Activated naive CD8-positive, alpha-beta T cell treated with anti-CD3 and anti-CD28 coated beads, Interleukin-2, amount 10 ng/mL, durations not matched to agents 7 days and 5 days (primary cell): ENCODE measurements at regions not wholly inside any gene's neighbourhood (a gene's known extent, or its start where the extent isn't known, plus 50 kb on each side); places are given as distances from the start of the nearest gene placed in this dataset.
"Not testable (repeated sequence)": the region's sequence is repeated elsewhere in the genome, so short reads cannot be mapped to it uniquely, and the experiment has no call there.

Source experiments
- ATAC-seq: fragments of 150-1000 bp; cut with Tn5 transposase; one replicate; pipeline ENCODE4 v1.10.0; 2021; ENCODE audit warnings: low read depth, moderate library complexity
- POLR2A ChIA-PET: fragments of 350-600 bp; sonication (Branson Sonifier 250); formaldehyde crosslinking; loops from one replicate; lab custom pipeline; 2021; ENCODE audit warnings: antibody characterized with exemption; lab: Charles Lee
- DNase-seq: peaks from one replicate; pipeline ENCODE4 v3.0.0; 2021
- H3K27ac Mint-ChIP-seq: one replicate; pipeline ENCODE4 v1.8.0; 2022; ENCODE audit warnings: mild to moderate bottlenecking, mixed read lengths
- H3K27me3 Mint-ChIP-seq: one replicate; pipeline ENCODE4 v1.8.0; 2022; ENCODE audit warnings: mild to moderate bottlenecking, moderate library complexity, mixed read lengths
- H3K36me3 Mint-ChIP-seq: one replicate; pipeline ENCODE4 v1.8.0; 2021; ENCODE audit warnings: mild to moderate bottlenecking, mixed read lengths
- H3K4me1 Mint-ChIP-seq: one replicate; pipeline ENCODE4 v1.8.0; 2021; ENCODE audit warnings: mixed read lengths
- H3K4me3 Mint-ChIP-seq: one replicate; pipeline ENCODE4 v1.8.0; 2022; ENCODE audit warnings: mild to moderate bottlenecking, moderate library complexity, mixed read lengths
- H3K9me3 Mint-ChIP-seq: one replicate; pipeline ENCODE4 v1.8.0; 2021; ENCODE audit warnings: mixed read lengths

DNA sequence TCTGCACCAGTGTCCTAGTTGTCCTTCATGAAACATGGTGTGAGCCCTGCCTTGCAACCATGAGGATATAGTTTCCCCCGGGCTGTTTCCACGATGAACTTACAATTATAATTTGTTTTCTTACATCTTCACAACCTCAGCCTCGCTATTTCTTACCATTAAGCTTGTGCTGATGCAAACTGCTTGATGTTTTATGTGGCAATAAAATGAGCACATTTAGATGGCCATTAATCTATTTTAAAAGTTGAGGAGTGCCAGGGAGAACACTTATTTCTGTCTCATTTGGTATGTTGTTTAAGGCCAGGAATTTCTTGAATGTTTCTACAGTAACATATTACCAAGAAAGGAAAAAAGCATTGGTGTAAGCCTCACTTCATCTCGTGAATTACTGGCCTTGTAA, 214.5 kb upstream of the SLC8A1 start:
- H3K27me3 Mint-ChIP-seq, result no peaks in the 10 kb centered on the region
- DNase-seq, result no peak
- POLR2A ChIA-PET, result no interaction called here
- no peak overlapping the region for H3K4me3 Mint-ChIP-seq
- no peaks in the 10 kb centered on the region for H3K36me3 Mint-ChIP-seq
- H3K27ac Mint-ChIP-seq, result no peak overlapping the region
- H3K4me1 Mint-ChIP-seq, result no peaks in the 10 kb centered on the region
- no peaks in the 10 kb centered on the region for H3K9me3 Mint-ChIP-seq
- ATAC-seq, result no peak

DNA sequence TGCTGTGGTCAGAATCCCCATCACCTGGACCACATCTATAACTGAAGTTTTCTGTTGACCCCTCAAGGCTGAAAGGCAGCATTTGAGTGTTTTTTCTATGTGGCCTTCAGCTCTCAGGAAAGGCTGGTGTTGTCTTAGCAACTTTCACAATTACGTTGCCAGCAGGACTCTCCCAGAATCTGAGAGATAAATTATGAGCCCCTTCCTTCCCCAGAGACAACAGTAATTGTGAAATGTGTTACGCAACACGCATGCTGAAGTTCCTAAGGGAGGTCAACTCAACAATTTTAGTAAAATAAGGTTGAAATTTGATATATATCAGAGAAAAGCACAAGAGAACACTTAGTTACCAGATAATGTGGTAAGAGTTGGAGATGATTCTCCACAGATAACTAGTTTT, 216.5 kb upstream of the SLC8A1 start:
- Mint-ChIP-seq H3K27me3 (no peaks in the 10 kb centered on the region), H3K36me3 (no peaks in the 10 kb centered on the region), H3K9me3 (peaks cover 2% of the 10 kb centered on the region), H3K27ac (no peak overlapping the region), H3K4me3 (no peak overlapping the region), H3K4me1 (no peaks in the 10 kb centered on the region)
- POLR2A ChIA-PET, result no interaction called here
- DNase-seq (no peak), ATAC-seq (no peak)

DNA sequence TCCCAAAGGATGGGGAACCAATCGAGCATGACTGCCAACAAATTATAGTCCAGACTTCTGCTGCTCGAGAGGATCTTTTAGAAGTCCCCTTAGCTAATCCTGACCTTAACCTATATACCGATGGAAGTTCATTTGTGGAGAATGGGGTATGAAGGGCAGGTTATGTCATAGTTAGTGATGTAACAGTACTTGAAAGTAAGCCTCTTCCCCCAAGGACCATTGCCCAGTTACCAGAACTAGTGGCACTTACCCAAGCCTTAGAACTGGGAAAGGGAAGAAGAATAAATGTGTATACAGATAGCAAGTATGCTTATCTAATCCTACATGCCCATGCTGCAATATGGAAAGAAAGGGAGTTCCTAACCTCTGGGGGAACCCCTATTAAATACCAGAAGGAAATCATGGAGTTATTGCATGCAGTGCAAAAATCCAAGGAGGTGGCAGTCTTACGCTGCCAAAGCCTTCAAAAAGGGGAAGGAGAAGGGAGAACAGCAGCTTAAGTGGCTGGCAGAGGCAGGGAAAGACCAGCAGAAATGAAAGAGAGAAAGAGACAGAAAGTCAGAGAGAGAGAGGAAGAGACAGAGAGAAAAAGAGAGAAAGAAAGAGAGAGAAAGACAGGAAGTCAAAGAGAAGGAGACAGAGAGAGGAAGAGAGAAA, 224.4 kb upstream of the SLC8A1 start:
- H3K4me1 Mint-ChIP-seq, POLR2A ChIA-PET, H3K27ac Mint-ChIP-seq, ATAC-seq, DNase-seq, H3K36me3 Mint-ChIP-seq, H3K4me3 Mint-ChIP-seq, H3K27me3 Mint-ChIP-seq, H3K9me3 Mint-ChIP-seq: not testable (repeated sequence)

DNA sequence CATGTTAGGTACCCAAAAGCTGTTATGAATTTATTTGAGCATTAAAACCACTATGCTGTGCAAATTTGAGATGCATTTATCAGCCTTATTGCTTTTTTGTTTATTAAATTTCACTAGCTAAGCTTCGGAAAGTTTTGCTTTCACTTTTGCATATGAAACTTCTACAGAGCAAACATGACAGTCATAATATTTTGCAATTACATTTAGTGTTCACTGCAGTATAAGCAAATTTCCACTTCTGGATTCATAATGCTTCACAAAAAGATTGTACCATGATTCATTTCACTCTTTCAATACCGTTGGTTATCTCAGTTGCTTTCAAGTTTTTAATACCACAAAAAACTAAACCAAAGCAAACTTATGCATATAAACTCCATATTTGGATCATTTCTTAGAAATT, 228.7 kb upstream of the SLC8A1 start:
- H3K36me3 Mint-ChIP-seq, result no peaks in the 10 kb centered on the region
- POLR2A ChIA-PET, result no interaction called here
- no peak for ATAC-seq

DNA sequence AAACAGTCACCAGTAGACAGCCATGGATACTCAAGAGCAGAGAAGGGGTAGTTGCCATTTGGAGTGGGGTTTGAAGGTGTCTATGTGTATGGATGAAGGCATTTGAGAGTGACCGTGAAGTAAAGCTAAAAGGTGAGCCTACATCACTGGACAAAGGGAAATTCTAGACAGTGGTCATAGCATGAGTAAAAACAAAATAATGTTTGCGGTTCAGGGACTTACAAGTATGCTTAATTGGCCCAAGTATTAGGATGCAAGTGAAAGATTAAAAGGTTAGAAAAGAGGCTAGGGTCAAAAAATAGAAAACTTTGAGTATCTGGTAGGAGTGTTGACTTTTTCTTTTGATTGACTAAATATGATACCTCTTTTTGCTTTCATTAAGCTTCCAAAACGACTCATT, 238.1 kb upstream of the SLC8A1 start:
- no peak overlapping the region for H3K4me3 Mint-ChIP-seq
- no peaks in the 10 kb centered on the region for H3K4me1 Mint-ChIP-seq
- no peak for DNase-seq
- no peak for ATAC-seq
- POLR2A ChIA-PET, result no interaction called here
- H3K27me3 Mint-ChIP-seq, result no peaks in the 10 kb centered on the region
- H3K27ac Mint-ChIP-seq, result no peak overlapping the region
- peaks cover 2% of the 10 kb centered on the region for H3K9me3 Mint-ChIP-seq
- no peaks in the 10 kb centered on the region for H3K36me3 Mint-ChIP-seq

More for the DNA sequence above, 228.7 kb upstream of the SLC8A1 start:
- DNase-seq, result no peak
- Mint-ChIP-seq H3K27me3 (no peaks in the 10 kb centered on the region), H3K4me1 (no peaks in the 10 kb centered on the region), H3K4me3 (peak overlapping the region; percentile 32), H3K27ac (peak overlapping the region; percentile 38), H3K9me3 (peaks cover 7% of the 10 kb centered on the region)

DNA sequence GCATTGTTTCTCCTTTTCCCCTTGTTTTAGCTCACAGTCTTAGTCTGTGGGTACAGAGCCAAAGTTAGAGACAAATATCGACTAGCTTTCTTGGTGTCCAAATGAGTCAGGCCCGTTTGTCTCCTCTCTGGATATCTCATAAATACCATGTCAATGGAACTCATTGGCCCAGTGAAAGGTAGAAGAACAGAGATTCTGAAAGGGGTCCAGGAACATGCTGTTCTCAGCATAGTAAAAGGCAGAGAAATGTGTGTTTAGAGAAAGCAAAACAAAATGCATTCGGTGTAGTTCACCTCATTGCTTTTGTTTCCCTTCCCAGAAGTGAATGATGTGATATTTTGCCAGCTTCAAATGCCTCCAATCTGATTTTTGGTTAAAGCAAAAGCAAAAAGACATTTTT, 238.6 kb upstream of the SLC8A1 start:
- Mint-ChIP-seq H3K27ac (no peak overlapping the region), H3K4me1 (no peaks in the 10 kb centered on the region), H3K27me3 (no peaks in the 10 kb centered on the region), H3K4me3 (no peak overlapping the region), H3K9me3 (peaks cover 3% of the 10 kb centered on the region), H3K36me3 (no peaks in the 10 kb centered on the region)
- POLR2A ChIA-PET, result no interaction called here
- DNase-seq (no peak), ATAC-seq (no peak)

DNA sequence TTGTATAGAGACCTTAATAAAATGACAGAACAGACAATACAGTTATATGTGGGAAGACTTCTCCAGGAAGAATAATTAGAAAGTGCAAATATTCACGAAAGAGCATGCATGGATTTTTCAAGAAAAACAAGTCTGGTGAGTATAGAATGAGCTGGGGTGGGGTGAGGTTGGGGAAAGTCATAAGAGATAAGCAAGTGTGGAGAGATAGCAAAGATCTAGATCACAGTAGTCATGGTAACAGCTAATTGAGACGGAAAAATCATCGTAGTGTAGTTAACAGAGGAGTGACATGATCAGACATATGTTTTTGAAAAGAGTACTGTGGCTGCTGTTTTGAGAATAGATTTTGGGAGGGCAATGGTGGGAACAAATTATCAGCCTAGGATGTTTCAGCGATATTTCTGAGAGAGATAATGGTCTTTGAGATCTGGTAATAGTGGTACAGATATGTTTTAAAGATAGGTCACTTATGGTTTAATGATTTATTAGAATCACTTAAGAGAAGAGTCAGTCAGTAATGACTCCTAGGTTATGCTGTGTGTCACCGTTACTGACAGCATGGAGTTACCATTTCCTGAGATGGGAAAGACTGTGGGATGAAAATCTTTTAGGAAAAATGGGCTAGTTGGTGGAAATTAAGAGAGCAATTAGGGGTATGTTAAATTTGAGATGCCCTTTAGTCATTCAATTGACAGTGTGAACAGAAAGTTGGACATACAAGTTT, 248.5 kb upstream of the SLC8A1 start:
- peaks cover 3% of the 10 kb centered on the region for H3K9me3 Mint-ChIP-seq
- H3K4me3 Mint-ChIP-seq, result no peak overlapping the region
- POLR2A ChIA-PET, result no interaction called here
- no peaks in the 10 kb centered on the region for H3K36me3 Mint-ChIP-seq
- DNase-seq (no peak), ATAC-seq (no peak)
- H3K27ac Mint-ChIP-seq, result no peak overlapping the region
- no peaks in the 10 kb centered on the region for H3K27me3 Mint-ChIP-seq
- no peaks in the 10 kb centered on the region for H3K4me1 Mint-ChIP-seq

DNA sequence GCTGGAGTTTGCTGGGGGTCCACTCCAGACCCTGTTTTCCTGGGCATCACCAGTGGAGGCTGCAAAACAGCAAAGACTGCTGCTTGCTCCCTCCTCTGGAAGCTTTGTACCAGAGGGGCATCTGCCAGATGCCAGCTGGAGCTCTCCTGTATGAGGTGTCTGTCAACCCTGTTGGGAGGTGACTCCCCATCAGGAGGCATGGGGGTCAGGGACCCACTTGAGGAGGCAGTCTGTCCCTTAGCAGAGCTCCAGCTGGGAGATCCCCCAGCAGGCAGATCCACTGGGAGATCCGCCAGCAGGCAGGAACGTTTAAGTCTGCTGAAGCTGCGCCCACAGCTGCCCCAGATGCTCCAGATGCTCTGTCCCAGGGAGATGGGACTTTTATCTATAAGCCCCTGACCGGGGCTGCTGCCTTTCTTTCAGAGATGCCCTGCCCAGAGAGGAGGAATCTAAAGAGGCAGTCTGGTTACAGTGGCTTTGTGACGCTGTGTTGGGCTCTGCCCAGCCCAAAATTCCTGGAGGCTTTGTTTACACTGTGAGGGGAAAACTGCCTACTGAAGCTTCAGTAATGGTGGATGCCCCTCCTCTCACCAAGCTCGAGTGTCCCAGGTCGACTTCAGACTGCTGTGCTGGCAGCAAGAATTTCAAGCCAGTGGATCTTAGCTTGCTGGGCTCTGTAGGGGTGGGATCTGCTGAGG, 260.5 kb upstream of the SLC8A1 start:
- H3K27me3 Mint-ChIP-seq, ATAC-seq, H3K36me3 Mint-ChIP-seq, DNase-seq, H3K4me3 Mint-ChIP-seq, H3K27ac Mint-ChIP-seq, POLR2A ChIA-PET, H3K9me3 Mint-ChIP-seq, H3K4me1 Mint-ChIP-seq: not testable (repeated sequence)

DNA sequence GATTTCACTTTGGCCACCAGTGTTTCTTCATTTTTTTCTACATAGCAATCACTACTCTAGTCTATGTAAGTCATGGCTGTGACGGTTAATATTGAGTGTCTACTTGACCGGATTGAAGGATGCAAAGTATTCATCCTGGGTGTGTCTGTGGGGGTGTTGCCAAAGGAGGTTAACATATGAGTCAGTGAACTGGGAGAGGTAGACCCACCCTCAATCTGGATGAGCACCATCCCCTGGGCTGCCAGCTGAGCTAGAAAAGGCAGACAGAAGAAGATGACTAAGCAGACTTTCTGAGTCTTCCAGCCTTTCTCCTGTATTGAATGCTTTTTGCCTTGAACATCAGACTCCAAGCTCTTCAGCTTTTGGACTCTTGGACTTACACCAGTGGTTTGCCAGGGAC, 265.0 kb upstream of the SLC8A1 start:
- DNase-seq (no peak), ATAC-seq (no peak)
- no peaks in the 10 kb centered on the region for H3K4me1 Mint-ChIP-seq
- H3K9me3 Mint-ChIP-seq, result no peaks in the 10 kb centered on the region
- no peak overlapping the region for H3K4me3 Mint-ChIP-seq
- POLR2A ChIA-PET, result no interaction called here
- no peak overlapping the region for H3K27ac Mint-ChIP-seq
- H3K27me3 Mint-ChIP-seq, result no peaks in the 10 kb centered on the region
- H3K36me3 Mint-ChIP-seq, result no peaks in the 10 kb centered on the region

DNA sequence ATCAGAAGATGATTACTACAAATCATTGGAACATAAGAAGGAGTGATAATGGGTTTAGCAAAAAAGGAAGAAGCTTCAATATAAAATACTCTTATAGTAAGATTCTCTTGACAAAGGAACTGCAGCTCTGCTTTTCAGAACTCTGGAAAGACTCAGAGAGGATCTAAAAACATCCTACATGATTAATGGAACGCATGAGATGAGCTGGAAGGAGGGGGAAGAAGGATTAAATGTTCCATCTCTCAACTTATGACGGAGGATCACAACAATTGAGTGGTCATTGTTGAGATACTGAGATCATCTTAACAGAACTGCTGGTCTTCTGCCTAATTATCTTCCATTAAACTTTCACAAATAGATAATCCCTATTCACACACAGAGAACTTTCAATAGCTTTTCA, 267.5 kb upstream of the SLC8A1 start:
- POLR2A ChIA-PET, result no interaction called here

DNA sequence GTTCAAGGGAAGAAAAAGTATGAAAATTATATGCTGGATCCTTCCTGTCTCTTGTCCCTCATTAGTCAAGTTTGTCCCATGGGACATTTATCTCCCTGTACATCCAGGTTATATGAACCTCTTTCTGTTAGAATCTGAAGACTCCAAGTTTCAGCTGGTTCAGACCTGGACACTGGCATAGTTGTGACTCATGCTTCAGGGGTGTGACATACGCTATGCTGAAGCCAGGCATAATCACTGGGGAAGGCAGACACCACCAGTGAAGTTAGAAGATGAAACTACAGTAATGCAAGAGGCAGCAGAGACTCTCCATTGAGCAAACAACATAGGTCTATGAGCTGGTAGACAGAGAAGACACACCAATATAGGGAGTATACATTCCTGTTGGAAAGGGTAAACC, 269.7 kb upstream of the SLC8A1 start:
- Mint-ChIP-seq H3K4me3 (no peak overlapping the region), H3K4me1 (no peaks in the 10 kb centered on the region), H3K36me3 (no peaks in the 10 kb centered on the region), H3K9me3 (no peaks in the 10 kb centered on the region), H3K27ac (no peak overlapping the region), H3K27me3 (no peaks in the 10 kb centered on the region)
- POLR2A ChIA-PET, result no interaction called here
- no peak for ATAC-seq
- DNase-seq, result no peak

More for the DNA sequence above, 267.5 kb upstream of the SLC8A1 start:
- no peaks in the 10 kb centered on the region for H3K36me3 Mint-ChIP-seq
- no peak overlapping the region for H3K4me3 Mint-ChIP-seq
- no peak overlapping the region for H3K27ac Mint-ChIP-seq
- DNase-seq, result no peak
- no peaks in the 10 kb centered on the region for H3K27me3 Mint-ChIP-seq
- no peak for ATAC-seq
- H3K9me3 Mint-ChIP-seq, result no peaks in the 10 kb centered on the region
- no peaks in the 10 kb centered on the region for H3K4me1 Mint-ChIP-seq

DNA sequence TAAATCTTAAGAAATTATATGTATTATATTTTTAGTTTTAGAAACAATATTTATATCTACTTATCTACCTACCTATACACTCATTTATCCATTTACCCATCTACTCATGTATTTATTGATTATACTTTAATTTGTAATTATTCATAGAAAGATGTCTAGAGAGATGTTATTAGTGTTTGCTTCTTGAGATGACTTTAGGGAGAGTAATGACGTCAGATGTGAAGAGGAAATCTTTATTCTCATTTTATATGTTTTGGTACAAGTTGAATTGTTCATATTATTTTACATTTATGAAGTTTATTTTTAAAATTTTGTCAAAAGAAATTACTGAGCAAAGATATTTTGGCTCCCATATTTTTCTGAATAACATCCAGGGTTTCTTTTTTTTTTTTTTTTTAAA, 271.3 kb upstream of the SLC8A1 start:
- Mint-ChIP-seq H3K27me3 (no peaks in the 10 kb centered on the region), H3K4me1 (no peaks in the 10 kb centered on the region)
- POLR2A ChIA-PET, result no interaction called here

DNA sequence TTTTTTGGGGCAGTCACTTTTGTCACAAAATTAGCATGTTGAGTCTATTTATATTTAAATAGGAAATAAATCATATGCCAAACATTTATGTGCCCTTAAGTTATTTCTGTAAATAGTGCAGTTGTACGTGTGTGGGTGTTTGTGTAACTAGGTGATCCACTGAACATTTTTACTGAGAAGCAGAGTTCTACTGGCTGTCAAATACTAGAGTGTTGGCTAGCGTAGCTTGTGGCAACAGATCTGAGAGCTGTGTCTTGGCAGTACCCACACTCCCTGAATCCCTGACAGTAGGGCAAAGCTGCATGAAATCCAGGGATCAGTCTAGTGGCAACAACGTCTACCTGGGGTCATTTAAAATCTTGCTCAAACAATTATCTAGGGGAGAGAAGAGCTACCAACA, 273.1 kb upstream of the SLC8A1 start:
- POLR2A ChIA-PET, result no interaction called here
- Mint-ChIP-seq H3K27ac (no peak overlapping the region), H3K36me3 (no peaks in the 10 kb centered on the region), H3K9me3 (no peaks in the 10 kb centered on the region), H3K27me3 (no peaks in the 10 kb centered on the region), H3K4me3 (no peak overlapping the region), H3K4me1 (no peaks in the 10 kb centered on the region)
- ATAC-seq (no peak), DNase-seq (no peak)

More for the DNA sequence above, 271.3 kb upstream of the SLC8A1 start:
- DNase-seq, result no peak
- Mint-ChIP-seq H3K9me3 (no peaks in the 10 kb centered on the region), H3K27ac (no peak overlapping the region), H3K4me3 (no peak overlapping the region), H3K36me3 (no peaks in the 10 kb centered on the region)
- ATAC-seq, result no peak

DNA sequence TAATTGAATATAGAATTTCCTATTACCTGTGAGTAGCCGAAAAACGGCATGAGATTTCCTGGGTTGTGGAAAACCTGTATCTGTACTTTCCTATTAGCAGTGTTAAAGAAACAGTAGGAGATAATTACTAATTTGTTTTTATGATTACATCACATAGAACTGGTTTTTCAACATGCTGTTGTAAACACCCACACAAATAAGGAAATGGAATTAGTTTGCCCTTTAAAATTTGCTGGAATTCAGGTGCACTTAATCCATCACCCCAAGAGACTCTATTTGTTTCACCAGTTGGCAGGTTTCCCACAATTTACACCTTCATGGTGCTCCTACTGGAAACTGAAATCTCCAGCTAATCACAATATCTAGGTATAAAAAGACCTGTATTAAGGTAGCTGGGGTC, 274.1 kb upstream of the SLC8A1 start:
- Mint-ChIP-seq H3K4me1 (no peaks in the 10 kb centered on the region), H3K36me3 (no peaks in the 10 kb centered on the region), H3K27ac (no peak overlapping the region), H3K27me3 (no peaks in the 10 kb centered on the region), H3K9me3 (no peaks in the 10 kb centered on the region), H3K4me3 (no peak overlapping the region)
- ATAC-seq, result no peak
- DNase-seq, result no peak
- POLR2A ChIA-PET, result no interaction called here
